GM23338 (cell line): ENCODE measurements at regions not wholly inside any gene's neighbourhood (a gene's known extent, or its start where the extent isn't known, plus 50 kb on each side); places are given as distances from the start of the nearest gene placed in this dataset.

Experiments
- CTCF ChIP-seq, 2 experiments: fragments of 200-600 bp in 1 of 2; sonication (generic) in 1 of 2; conservative IDR thresholded peaks; 2 replicates each; pipeline versions ENCODE4 v1.5.1 to v1.6.1; 2016 to 2017; ENCODE audit warnings: antibody characterized with exemption in 2 of 2, low read depth in 2 of 2, mild to moderate bottlenecking in 2 of 2, moderate library complexity in 1 of 2
- POLR2AphosphoS5 ChIP-seq: IDR thresholded peaks from 2 replicates; pipeline ENCODE4 v1.6.1; 2016; ENCODE audit warnings: antibody characterized with exemption, low read depth
- REST ChIP-seq: IDR thresholded peaks from one replicate; pipeline ENCODE4 v1.6.1; 2018; ENCODE audit warnings: antibody characterized with exemption; ENCODE audit not compliant: unreplicated experiment

- TF ChIP-seq CTCF (conservative IDR thresholded peaks at IDR 0.05; ENCODE audit: low read depth in 2 of 2): no peak
- TF ChIP-seq REST: no peak
- no peak for TF ChIP-seq POLR2AphosphoS5
Observed at GRCh38 chr1:80164150-80164549, 1157.6 kb upstream of the ADGRL4 start.
